HG02678 (cell line): ENCODE measurements at regions not wholly inside any gene's neighbourhood (a gene's known extent, or its start where the extent isn't known, plus 50 kb on each side); places are given as distances from the start of the nearest gene placed in this dataset.

ENCODE experiments used
- ATAC-seq: cut with Tn5 transposase; IDR thresholded peaks from one replicate; pipeline ENCODE4 v1.9.1; 2021; ENCODE audit warnings: mild to moderate bottlenecking, moderate library complexity; ENCODE audit not compliant: unreplicated experiment

- ATAC-seq, result no peak
Observed at GRCh38 chr22:22150457-22150856, 94.1 kb upstream of the VPREB1 start.

- no peak for ATAC-seq
Observed at GRCh38 chr22:22148905-22149304, 95.7 kb upstream of the VPREB1 start.

- no peak for ATAC-seq
Observed at GRCh38 chr22:22144858-22145257, 99.7 kb upstream of the VPREB1 start.

- ATAC-seq, result no peak
Observed at GRCh38 chr22:22143448-22143847, 101.1 kb upstream of the VPREB1 start.

GRCh38 chr22:22142661-22143060 lies 101.9 kb upstream of the VPREB1 start:
- ATAC-seq, result no peak

- no peak for ATAC-seq
Observed at GRCh38 chr22:22141771-22142591, 102.6 kb upstream of the VPREB1 start.

- no peak for ATAC-seq
Observed at GRCh38 chr22:22141031-22141430, 103.6 kb upstream of the VPREB1 start.

- ATAC-seq, result no peak
Observed at GRCh38 chr22:22139364-22139763, 105.2 kb upstream of the VPREB1 start.

GRCh38 chr22:22138915-22139314 lies 105.7 kb upstream of the VPREB1 start:
- ATAC-seq, result no peak

GRCh38 chr22:22137891-22138290 lies 106.7 kb upstream of the VPREB1 start:
- no peak for ATAC-seq

- ATAC-seq, result no peak
Observed at GRCh38 chr22:22133910-22134309, 110.7 kb upstream of the VPREB1 start.

- ATAC-seq, result no peak
Observed at GRCh38 chr22:22130953-22131608, 113.5 kb upstream of the VPREB1 start.

GRCh38 chr22:22129387-22129786 lies 115.2 kb upstream of the VPREB1 start:
- ATAC-seq, result no peak

GRCh38 chr22:22128440-22128839 lies 116.1 kb upstream of the VPREB1 start:
- ATAC-seq, result no peak

- no peak for ATAC-seq
Observed at GRCh38 chr22:22127100-22127499, 117.5 kb upstream of the VPREB1 start.

- ATAC-seq, result no peak
Observed at GRCh38 chr22:22125579-22126468, 118.8 kb upstream of the VPREB1 start.

GRCh38 chr22:22125028-22125578 lies 119.5 kb upstream of the VPREB1 start:
- ATAC-seq, result no peak

- no peak for ATAC-seq
Observed at GRCh38 chr22:22124374-22124773, 120.2 kb upstream of the VPREB1 start.

GRCh38 chr22:22123960-22124278 lies 120.7 kb upstream of the VPREB1 start:
- ATAC-seq, result no peak

- ATAC-seq, result no peak
Observed at GRCh38 chr22:22123118-22123959, 121.2 kb upstream of the VPREB1 start.
